Left ventricle myocardium superior (tissue), 1 donor: ENCODE measurements at regions not wholly inside any gene's neighbourhood (a gene's known extent, or its start where the extent isn't known, plus 50 kb on each side); places are given as distances from the start of the nearest gene placed in this dataset.
A peak's percentile ranks its signal among the peaks of the same experiment; 100 is the strongest.

Experiments used
- ATAC-seq: fragments of 200-7000 bp; cut with Tn5 transposase; one replicate; pipeline ENCODE4 v1.9.1; 2020; ENCODE audit warnings: mild to moderate bottlenecking, moderate library complexity
- DNase-seq: peaks from one replicate; pipeline ENCODE4 v3.0.0-alpha.2; 2020
- intact Hi-C: fragments of 100-400 bp; cut with micrococcal nuclease; formaldehyde crosslinking; loops from one replicate; pipeline ENCODE4 v1.11.0; 2022
- donor health status: DM: no; HTN: yes; CAD: no; lungs with severe emphysema.

GRCh38 chr17:17398188-17398942 is 78.4 kb upstream of the MED9 start:
- DNase-seq: peak; percentile 71
- intact Hi-C loops: no loop called here
- ATAC-seq: peak; percentile 76

DNA sequence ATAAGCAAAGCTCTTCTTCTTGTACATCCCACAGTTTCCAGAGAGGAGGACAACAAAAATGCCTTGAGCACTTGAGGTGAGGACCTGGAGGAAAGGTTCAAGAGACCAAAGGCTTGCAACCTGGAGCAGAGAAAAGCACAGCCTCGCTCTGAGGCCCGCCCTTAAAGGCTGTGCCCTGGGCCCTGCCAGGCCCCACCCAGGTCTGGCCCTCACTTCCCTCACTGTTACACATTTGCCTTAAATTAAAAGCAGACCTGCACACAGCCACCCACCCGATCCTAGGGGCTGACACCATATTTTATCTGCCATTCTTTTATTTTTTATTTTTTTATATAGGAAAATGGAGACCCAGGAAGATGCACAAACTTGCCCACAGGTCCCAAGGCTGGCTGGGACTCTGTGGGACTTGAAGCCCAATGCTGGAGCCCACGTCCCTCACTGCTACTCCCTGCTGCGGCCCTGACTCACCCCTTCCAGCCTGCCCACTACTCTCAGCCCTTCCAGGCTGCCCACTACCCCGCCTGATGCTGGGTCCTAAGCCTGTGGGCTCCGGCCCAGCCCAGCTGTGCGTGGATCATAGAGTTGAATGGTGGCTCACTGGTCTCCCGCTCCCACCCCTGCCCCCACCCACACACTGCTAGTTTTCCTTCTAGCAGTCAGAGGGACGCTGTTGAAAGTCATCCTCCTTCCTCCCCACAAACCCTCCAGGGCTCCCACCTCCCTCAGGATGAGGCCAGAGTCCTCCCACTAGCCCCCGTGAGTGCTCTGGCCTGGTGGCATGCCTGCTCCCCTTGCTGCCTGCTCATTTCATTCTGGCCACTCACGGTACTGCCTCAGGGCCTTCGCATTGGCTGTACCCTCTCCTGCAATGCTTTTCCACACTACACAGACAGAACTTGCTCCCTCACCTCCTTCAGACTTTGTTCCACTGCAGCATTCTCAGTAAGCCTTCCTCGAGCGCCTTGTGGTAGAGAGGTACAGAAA is 77.6 kb upstream of the MED9 start:
- intact Hi-C loops: no loop called here
- ATAC-seq: peak; percentile 64
- DNase-seq: peak; percentile 48

GRCh38 chr17:17400070-17400469 is 76.7 kb upstream of the MED9 start:
- DNase-seq: no peak
- intact Hi-C loops: no loop called here
- ATAC-seq: no peak

- ATAC-seq (no peak), DNase-seq (no peak)
- intact Hi-C loops: no loop called here
These were observed 76.1 kb upstream of the MED9 start for GRCh38 chr17:17400566-17401184.

GRCh38 chr17:17401271-17401781 is 75.5 kb upstream of the MED9 start:
- intact Hi-C loops: no loop called here
- DNase-seq: no peak
- peak; percentile 31 for ATAC-seq

- intact Hi-C loops: no loop called here
- ATAC-seq: no peak
- DNase-seq: no peak
These were observed 74.2 kb upstream of the MED9 start for GRCh38 chr17:17402558-17402957.

- ATAC-seq (no peak), DNase-seq (no peak)
- intact Hi-C loops: no loop called here
These were observed 73.7 kb upstream of the MED9 start for GRCh38 chr17:17403065-17403464.

DNA sequence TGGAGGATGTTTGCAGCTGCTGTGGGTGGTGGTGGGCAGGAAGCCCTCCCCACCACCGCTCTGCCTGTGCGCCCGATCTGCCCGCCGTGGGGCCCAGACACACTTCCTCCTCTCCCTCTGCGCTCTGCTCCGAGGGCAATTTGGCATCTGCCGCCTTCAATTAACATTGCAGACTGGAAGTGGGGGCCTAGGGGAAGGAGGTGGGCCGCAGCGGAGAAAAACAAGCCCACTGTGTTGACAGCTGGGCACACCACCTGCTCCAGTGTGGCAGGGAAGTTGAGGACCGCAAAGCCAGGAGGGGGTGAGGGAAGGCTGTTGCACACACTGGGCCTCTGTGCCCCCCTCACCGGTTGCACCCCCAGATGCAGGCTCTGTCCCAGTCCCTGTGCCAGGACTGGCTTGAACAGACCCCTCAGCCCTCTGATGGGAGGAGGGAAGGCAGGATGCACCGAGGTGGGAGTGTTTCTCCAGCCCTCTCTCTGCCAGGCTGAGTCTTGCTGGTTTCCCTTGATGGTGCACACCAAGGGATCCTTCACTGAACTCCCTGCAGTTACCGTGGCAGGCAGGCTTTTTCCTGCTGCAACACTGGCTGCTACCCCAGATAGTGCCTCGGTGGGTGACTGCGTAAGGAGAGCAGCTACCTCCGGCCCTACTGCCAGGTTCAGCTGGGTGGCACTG is 72.8 kb upstream of the MED9 start:
- no peak for ATAC-seq
- intact Hi-C loops: no loop called here
- DNase-seq: no peak

DNA sequence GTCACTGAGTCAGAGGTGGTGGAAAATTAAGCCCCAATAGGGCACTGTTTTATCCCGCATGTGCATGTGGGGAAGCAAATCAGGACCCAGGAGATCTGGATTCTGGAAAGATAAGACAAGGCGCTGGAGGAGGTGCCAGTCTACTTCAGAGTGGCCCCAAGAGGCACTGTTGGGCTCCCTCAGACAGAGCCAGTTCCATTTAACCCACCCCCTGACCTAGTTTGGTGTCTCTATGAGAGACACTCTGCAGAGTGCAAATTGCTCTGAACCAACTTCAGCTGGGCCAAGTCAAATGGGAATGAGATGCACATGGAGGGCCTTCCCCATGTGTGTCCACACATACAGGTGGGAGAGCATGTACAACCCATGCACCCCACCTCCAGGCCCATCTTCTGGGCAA is 71.1 kb upstream of the MED9 start:
- ATAC-seq: no peak
- no peak for DNase-seq

GRCh38 chr17:17406225-17406624 is 70.6 kb upstream of the MED9 start:
- DNase-seq (no peak), ATAC-seq (no peak)
- intact Hi-C loops: no loop called here

More for the DNA sequence above, 71.1 kb upstream of the MED9 start:
- intact Hi-C loops: no loop called here

- DNase-seq (no peak), ATAC-seq (no peak)
- intact Hi-C loops: no loop called here
These were observed 68.5 kb upstream of the MED9 start for GRCh38 chr17:17408236-17408794.

DNA sequence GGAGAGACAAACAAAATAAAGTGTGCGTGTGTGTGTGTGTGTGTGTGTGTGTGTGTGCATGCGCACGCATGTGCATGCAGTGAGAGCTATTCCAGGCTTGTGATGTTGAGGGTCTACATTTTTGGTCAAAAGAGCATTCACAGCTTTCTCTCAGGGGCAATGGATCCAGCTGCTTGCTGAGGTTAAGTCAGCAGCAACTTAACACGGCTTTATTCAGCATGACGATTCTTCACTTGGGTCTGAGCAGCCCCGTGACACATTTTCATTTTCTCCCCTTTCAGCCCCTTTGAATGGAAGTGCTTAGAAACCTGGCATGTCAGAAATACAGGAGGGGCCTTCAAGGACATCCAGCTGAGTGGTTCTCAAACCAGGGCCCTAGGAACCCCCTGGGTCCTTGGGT is 66.4 kb upstream of the MED9 start:
- no peak for ATAC-seq
- no peak for DNase-seq
- intact Hi-C loops: no loop called here

GRCh38 chr17:17411692-17412091 is 65.1 kb upstream of the MED9 start:
- ATAC-seq (no peak), DNase-seq (no peak)
- intact Hi-C loops: no loop called here

DNA sequence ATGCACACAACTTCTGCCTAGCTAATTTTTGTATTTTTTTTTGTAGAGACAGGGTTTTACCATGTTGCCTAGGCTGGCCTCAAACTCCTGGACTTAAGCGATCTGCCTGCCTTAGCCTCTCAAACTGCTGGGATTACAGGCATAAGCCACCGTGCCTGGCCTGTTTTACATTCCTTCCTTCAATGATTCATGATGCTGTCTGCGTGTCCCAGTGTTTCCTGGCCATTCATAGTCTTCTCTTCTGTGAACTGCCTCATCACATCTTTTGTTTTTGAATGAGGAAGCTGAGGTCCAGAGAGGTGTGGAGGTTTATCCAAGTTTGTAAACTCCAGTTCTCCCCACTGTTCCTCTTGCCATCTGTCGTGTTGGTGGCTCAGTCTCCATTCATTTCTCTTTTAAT is 64.5 kb upstream of the MED9 start:
- ATAC-seq: no peak
- DNase-seq: no peak
- intact Hi-C loops: no loop called here

- no peak for DNase-seq
- intact Hi-C loops: no loop called here
- no peak for ATAC-seq
These were observed 63.5 kb upstream of the MED9 start for GRCh38 chr17:17413215-17413792.

DNA sequence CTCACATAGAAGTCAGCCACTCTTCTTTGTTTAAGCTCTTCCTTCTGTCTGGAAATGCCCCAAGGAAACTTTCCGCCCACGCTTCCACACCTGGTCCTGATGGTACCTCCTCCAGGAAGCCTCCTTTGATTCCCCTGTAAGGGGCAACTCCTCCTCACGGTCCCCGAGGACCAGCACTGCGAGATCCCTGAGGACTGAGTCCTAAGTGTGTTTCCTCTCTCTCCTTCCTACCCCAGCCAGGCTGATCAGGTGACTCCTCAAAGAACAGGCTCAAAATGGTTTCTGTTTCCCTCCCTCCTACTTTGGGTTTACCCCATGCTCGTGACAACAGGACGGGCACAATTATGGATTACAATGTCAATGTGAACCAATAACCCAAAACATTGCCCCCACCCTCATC is 63.0 kb upstream of the MED9 start:
- intact Hi-C loops: no loop called here
- DNase-seq (no peak), ATAC-seq (no peak)

DNA sequence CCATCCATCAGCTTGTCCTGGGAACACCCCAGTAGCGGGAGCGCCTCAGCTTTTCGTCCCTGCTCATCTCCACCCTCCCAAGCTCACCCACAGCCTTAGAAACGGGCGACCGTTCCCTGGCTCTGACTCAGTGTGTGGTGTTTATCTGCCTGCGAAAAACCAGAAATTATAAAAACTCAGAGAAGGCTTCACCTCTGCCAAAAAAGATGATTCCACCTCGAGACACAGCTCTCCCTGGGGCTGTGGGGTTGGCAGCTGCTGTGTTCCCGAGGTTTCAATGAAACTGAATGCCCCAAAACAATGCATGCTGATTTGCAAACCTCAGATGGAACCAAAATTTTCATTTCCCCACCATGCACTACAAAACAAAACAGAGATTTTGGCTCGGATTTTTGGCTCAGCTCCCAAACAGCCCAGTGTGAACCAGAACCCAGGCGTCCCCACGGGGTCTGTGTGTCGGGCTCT is 62.4 kb upstream of the MED9 start:
- DNase-seq (peak; percentile 53), ATAC-seq (peak; percentile 20)
- intact Hi-C loops: no loop called here

- intact Hi-C loops: no loop called here
- ATAC-seq (no peak), DNase-seq (no peak)
These were observed 61.8 kb upstream of the MED9 start for GRCh38 chr17:17415006-17415405.

DNA sequence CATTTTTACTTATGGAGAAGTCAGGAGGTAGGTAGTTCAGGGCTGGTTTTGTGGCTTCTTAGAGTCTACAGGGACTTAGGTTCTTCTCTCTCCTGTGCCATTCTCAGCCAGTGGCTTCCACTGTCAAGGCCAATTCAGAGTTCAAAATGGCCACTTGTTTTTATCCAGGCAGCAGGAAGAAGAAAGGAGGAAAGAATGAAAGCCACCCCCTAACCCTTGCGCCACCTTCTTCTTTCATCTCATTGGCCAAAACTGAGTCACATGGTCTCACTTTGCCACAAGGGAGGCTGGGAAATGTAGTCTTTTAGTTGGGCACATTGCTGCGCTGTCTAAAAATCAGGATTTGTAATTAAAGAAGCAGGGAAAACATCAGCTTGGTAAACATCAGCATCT is 60.8 kb upstream of the MED9 start:
- DNase-seq (no peak), ATAC-seq (no peak)
- intact Hi-C loops: no loop called here
